HL-60 (cell line): ENCODE measurements at regions not wholly inside any gene's neighbourhood (a gene's known extent, or its start where the extent isn't known, plus 50 kb on each side); places are given as distances from the start of the nearest gene placed in this dataset.

ENCODE experiments used
- GABPA ChIP-seq: IDR thresholded peaks from 2 replicates; pipeline ENCODE4 v1.6.1; 2012; ENCODE audit warnings: low read depth
- POLR2AphosphoS5 ChIP-seq: IDR thresholded peaks from 2 replicates; pipeline ENCODE4 v1.6.1; 2012; ENCODE audit warnings: low read depth
- TF ChIP-seq, protein P1 (sequence below): IDR thresholded peaks from one replicate; pipeline ENCODE4 v1.5.1; 2011; ENCODE audit warnings: low read length, control low read depth, inconsistent platforms; ENCODE audit not compliant: insufficient read depth

DNA sequence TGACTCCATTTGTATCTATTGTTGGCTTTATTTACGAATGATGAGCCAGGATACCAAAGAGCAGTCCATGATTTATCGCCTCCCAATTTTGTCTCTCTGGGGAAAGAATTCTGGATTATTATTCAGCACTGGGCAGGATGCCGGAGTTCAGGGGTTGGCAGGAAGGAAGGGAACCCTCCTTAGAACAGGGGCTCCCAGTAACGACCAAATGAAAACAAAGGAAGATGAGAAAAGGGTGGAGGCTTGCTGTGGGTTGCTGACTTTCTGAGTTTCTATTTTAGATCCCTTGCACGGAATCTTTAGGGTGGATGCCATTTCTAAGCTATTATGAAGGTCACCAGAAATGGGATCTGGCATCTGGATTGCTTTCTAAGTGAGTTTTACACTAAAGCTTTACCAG, 231.2 kb upstream of the LYPLAL1 start:
- TF ChIP-seq, protein P1, sequence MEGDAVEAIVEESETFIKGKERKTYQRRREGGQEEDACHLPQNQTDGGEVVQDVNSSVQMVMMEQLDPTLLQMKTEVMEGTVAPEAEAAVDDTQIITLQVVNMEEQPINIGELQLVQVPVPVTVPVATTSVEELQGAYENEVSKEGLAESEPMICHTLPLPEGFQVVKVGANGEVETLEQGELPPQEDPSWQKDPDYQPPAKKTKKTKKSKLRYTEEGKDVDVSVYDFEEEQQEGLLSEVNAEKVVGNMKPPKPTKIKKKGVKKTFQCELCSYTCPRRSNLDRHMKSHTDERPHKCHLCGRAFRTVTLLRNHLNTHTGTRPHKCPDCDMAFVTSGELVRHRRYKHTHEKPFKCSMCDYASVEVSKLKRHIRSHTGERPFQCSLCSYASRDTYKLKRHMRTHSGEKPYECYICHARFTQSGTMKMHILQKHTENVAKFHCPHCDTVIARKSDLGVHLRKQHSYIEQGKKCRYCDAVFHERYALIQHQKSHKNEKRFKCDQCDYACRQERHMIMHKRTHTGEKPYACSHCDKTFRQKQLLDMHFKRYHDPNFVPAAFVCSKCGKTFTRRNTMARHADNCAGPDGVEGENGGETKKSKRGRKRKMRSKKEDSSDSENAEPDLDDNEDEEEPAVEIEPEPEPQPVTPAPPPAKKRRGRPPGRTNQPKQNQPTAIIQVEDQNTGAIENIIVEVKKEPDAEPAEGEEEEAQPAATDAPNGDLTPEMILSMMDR, result no peak
- TF ChIP-seq POLR2AphosphoS5, result no peak
- no peak for TF ChIP-seq GABPA
